Body of pancreas (tissue), 4 donors: ENCODE measurements at regions not wholly inside any gene's neighbourhood (a gene's known extent, or its start where the extent isn't known, plus 50 kb on each side); places are given as distances from the start of the nearest gene placed in this dataset.

ENCODE experiments used
- ATAC-seq: fragments of 150-250 bp; one replicate; pipeline ENCODE4 v1.9.1; 2016
- DNase-seq, 4 donors: peaks; one replicate each; pipeline ENCODE4 v3.0.0-alpha.2; 2019
- H3K27ac ChIP-seq, 4 donors: fragments of 200-600 bp; sonication (generic); 1 replicate in 3 of 4; 2 replicates in 1 of 4; pipeline versions ENCODE4 v1.5.1 to v1.6.1; 2016 to 2019; ENCODE audit warnings: mild to moderate bottlenecking in 1 of 4, mixed read lengths in 1 of 4, moderate library complexity in 1 of 4
- H3K27me3 ChIP-seq, 2 donors: fragments of 200-600 bp; sonication (generic); one replicate each; pipeline ENCODE4 v1.6.0; 2016; ENCODE audit warnings: mild to moderate bottlenecking in 1 of 2
- H3K36me3 ChIP-seq, 2 donors: fragments of 200-600 bp; sonication (generic); replicated peaks in 1 of 2; 2 replicates each; pipeline ENCODE4 v1.5.1; 2016; ENCODE audit warnings: low read depth in 2 of 2; ENCODE audit not compliant: insufficient read depth in 1 of 2
- H3K4me1 ChIP-seq: fragments of 200-600 bp; sonication (generic); one replicate; pipeline ENCODE4 v1.6.0; 2016
- H3K4me3 ChIP-seq, 2 donors: fragments of 200-600 bp; sonication (generic); 1 replicate in 1 of 2; 2 replicates in 1 of 2; pipeline ENCODE4 v1.5.1; 2016 to 2019
- H3K9me3 ChIP-seq, 3 donors: fragments of 200-600 bp; sonication (generic); 1 replicate in 2 of 3; 2 replicates in 1 of 3; pipeline ENCODE4 v1.5.1; 2016
- CTCF ChIP-seq, 7 experiments: fragments of 450-650 bp in 4 of 7; fragments of 200-600 bp in 3 of 7; sonication (generic) in 3 of 7; IDR thresholded peaks; one replicate each; pipeline ENCODE4 v1.5.1; 2016 to 2019; ENCODE audit warnings: antibody characterized with exemption in 7 of 7
- POLR2A ChIP-seq, 3 donors: fragments of 450-650 bp; IDR thresholded peaks; one replicate each; pipeline ENCODE4 v1.6.1; 2016; ENCODE audit warnings: antibody characterized with exemption in 3 of 3, mild to moderate bottlenecking in 2 of 3
- WGBS, 2 donors: methylation state at CpG; one replicate each; pipeline ENCODE4 v1.1.5; 2017; 5-methylcytosine and 5-hydroxymethylcytosine counted together
- intact Hi-C: fragments of 100-400 bp; cut with DNase I; formaldehyde crosslinking; loops from one replicate; pipeline ENCODE4 v1.15.1; 2023

DNA sequence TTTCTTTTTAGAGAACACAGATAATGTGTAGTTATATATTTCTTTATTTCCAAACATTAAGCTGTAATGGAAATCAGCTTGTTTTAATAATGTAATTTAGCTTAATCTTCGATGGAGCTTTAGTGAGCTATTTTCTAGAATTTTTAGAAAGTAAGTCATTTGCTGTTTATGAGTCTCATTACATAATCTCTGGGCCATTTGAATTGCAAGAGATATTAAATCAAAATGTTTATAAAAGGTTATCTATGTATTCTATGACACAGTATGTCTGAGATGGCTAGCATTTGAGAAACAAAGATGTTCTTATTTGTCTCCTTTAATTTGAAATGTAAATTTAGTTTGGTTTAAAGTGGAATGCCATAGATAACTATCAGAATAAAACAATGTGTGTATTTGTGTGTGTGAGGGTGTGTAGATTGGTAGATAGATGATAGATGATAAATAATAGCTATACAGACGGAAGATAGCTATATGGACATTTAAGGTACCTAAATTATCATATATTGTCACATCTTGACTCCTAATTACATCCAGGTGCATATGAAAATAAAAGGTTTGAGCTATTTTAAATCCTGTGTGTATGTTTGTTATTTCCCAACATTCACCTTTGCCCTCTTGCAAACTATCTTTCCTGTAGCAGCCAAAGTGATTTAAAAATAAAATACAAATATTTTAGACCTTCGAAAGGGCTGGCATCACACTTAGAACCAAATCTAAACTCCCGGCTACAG is 478.0 kb upstream of the KLF6 start:
- Histone ChIP-seq H3K27me3 (no peaks in the 10 kb centered on the region), H3K27ac (no peak overlapping the region), H3K4me3 (no peak overlapping the region), H3K9me3 (no peaks in the 10 kb centered on the region), H3K4me1 (no peaks in the 10 kb centered on the region), H3K36me3 (no peaks in the 10 kb centered on the region)
- ATAC-seq = no peak
- intact Hi-C loops = no loop called here
- TF ChIP-seq CTCF (IDR thresholded peaks at IDR 0.05) (no peak), POLR2A (IDR thresholded peaks at IDR 0.05) (no peak)
- WGBS, 2 donors = 59 to 61% methylated on average over 4 of the region's 4 CpGs
- no peak for DNase-seq

- Histone ChIP-seq H3K4me1 (no peaks in the 10 kb centered on the region), H3K27me3 (no peaks in the 10 kb centered on the region), H3K27ac (no peak overlapping the region), H3K36me3 (no peaks in the 10 kb centered on the region), H3K9me3 (no peaks in the 10 kb centered on the region), H3K4me3 (no peak overlapping the region)
- intact Hi-C loops = no loop called here
- no peak for ATAC-seq
- DNase-seq = no peak
- 68 to 74% methylated on average over 4 of the region's 4 CpGs for WGBS, 2 donors
- no peak for TF ChIP-seq POLR2A (IDR thresholded peaks at IDR 0.05)
- TF ChIP-seq CTCF (IDR thresholded peaks at IDR 0.05) = no peak
These were observed 477.4 kb upstream of the KLF6 start for GRCh38 chr10:4262449-4262848.

GRCh38 chr10:4260483-4261124 is 475.6 kb upstream of the KLF6 start:
- Histone ChIP-seq H3K4me1 (no peaks in the 10 kb centered on the region), H3K27ac (no peak overlapping the region), H3K4me3 (no peak overlapping the region), H3K9me3 (no peaks in the 10 kb centered on the region), H3K27me3 (no peaks in the 10 kb centered on the region), H3K36me3 (no peaks in the 10 kb centered on the region)
- TF ChIP-seq CTCF (IDR thresholded peaks at IDR 0.05) (no peak), POLR2A (IDR thresholded peaks at IDR 0.05) (no peak)
- WGBS, 2 donors = 80 to 81% methylated on average over 4 of the region's 4 CpGs
- intact Hi-C loops = no loop called here
- no peak for DNase-seq
- peak; percentile 45 for ATAC-seq

- H3K4me3 ChIP-seq = no peak overlapping the region
- 67 to 80% methylated on average over 14 of the region's 14 CpGs for WGBS, 2 donors
- DNase-seq (no peak), ATAC-seq (no peak)
- intact Hi-C loops = no loop called here
- no peak for TF ChIP-seq POLR2A (IDR thresholded peaks at IDR 0.05)
- TF ChIP-seq CTCF (IDR thresholded peaks at IDR 0.05) = no peak
- H3K36me3 ChIP-seq = no peaks in the 10 kb centered on the region
- H3K9me3 ChIP-seq = no peaks in the 10 kb centered on the region
- H3K27ac ChIP-seq = no peak overlapping the region
- no peaks in the 10 kb centered on the region for H3K27me3 ChIP-seq
- no peaks in the 10 kb centered on the region for H3K4me1 ChIP-seq
These were observed 473.0 kb upstream of the KLF6 start for GRCh38 chr10:4257939-4258465.
